Activated effector memory CD4-positive, alpha-beta T cell treated with anti-CD3 and anti-CD28 coated beads, Interleukin-2, amount 50 U/mL, for 16 hours (primary cell): ENCODE measurements at regions not wholly inside any gene's neighbourhood (a gene's known extent, or its start where the extent isn't known, plus 50 kb on each side); places are given as distances from the start of the nearest gene placed in this dataset.

Experiments
- DNase-seq: peaks from one replicate; pipeline ENCODE4 v3.0.0-alpha.2; 2020

DNA sequence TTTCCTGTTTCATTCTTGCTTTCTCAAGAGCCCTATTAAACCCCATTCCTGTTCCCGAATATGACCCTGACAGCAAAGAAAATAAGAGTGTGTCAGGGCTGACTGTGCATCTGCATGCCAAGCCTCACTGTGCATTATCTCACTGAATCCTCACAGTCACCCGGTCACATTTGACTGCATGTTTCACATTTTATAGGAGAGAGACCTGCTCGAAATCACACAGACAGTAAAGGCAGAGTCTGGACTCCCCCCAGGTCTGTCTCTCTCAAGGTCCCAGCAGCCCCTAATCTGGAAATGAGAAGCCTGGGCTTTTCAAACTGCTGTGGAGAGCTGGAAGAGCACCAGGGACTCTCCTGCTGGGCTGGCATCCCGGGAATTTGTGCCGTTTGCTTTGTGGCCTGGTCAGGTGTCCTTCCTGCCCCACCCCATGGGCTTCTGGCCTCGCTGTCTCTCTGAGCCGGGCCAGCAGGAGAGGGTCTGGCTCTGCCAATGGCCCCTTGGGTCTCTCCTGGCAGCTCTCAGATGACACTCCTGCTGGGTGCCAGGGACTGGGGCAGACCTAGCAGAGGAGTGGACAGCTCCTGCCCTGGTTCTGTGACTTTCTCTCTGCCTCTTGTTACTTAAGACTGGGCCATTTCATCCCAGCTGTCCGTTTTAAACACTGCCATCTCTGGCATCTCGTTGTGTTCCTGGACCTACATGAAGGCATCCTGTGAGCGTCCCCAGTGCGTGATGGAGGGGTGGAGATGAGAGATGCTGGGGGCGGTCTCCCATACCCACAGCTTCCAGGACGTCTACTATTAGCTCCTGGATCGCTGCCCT, 173.6 kb downstream of the ARHGAP12 start:
- no peak for DNase-seq

DNA sequence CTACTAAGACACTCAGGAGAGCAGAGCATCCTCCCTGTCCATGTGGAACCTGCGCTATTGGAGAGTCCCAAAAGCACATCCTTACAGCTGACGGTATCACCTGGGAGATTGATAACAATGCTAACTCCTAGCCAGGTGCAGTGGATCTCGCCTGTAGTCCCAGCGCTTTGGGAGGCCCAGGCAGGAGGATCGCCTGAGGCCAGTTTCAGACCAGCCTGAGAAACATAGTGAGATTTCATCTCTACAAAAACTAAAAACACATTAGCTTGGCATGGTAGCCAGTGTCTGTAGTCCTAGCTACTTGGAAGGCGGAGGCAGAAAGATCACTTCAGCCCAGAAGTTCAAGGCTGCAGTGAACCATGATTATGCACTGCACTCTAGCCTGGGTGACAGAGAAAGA, 174.9 kb downstream of the ARHGAP12 start:
- no peak for DNase-seq

DNA sequence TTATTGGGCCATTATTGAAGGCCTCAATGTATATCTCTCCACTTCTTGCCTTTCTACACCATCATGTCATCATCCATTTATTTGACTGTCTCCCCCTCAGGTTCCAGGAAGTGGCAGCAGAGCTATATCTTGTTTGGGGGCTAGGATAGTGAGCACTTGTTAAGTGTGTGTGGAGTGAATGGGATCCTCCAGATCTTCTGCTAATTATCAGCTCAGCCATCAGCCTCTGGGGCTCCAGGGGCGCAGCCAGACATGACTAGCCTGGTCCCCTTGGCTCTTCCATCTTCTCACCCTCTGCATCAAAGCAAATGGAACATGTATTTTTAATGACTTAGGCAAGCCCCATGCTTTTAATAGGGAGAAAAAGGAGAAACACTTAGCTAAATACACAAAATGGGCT, 176.5 kb downstream of the ARHGAP12 start:
- no peak for DNase-seq

DNA sequence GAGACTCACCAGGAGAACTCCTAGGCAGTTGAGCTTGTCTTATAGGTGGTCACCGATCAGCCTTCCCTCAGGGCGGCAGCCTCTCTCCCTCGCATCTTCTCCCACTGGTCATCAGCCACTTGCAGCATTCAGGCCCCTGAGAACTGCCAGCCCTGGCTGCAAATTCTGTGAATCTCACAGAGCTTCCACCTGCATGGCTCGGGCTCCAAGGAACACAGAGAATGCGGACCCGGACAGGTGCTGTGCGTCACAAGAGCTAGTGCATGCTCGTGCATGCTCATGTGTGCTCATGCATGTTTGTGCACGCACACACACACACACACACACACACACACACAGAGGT, 176.9 kb downstream of the ARHGAP12 start:
- no peak for DNase-seq

- DNase-seq: no peak
These were observed 177.4 kb downstream of the ARHGAP12 start for GRCh38 chr10:31751051-31751737.

- no peak for DNase-seq
These were observed 178.4 kb downstream of the ARHGAP12 start for GRCh38 chr10:31749981-31750840.

GRCh38 chr10:31749301-31749700, 179.3 kb downstream of the ARHGAP12 start:
- DNase-seq: no peak

DNA sequence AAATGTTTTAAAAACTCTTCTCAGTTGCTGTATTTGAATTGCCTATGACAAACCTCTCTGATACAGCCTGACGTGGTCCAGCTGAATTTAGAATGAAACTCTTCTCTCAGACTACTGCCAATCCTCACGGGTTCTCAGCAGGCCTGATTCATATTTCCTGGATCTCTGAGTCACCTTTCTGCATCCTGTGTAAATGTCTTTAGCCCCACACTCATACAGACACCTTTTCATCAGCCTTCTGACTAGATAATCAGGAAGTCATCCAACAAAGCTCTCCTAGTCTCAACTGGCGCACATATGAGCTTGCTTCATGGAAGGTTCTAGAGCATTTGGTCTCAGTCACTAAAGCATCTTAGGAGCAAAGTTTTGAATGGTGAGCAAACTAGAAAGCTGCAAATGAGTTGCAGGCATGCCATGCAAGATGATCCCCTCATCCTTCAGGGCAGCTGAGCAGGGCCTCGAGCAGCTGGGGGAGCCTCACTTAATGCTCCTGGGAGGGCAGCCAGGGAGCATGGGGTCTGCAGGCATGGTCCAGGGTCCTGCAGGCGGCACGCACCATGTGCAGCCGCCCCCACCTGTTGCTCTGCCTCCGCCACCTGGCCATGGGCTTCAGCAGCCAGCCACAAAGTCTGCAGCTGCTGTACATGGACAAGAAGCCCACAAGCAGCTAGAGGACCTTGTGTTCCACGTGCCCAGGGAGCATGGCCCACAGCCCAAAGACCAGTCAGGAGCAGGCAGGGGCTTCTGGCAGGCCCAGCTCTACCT, 182.8 kb downstream of the ARHGAP12 start:
- peak; percentile 71 for DNase-seq

DNA sequence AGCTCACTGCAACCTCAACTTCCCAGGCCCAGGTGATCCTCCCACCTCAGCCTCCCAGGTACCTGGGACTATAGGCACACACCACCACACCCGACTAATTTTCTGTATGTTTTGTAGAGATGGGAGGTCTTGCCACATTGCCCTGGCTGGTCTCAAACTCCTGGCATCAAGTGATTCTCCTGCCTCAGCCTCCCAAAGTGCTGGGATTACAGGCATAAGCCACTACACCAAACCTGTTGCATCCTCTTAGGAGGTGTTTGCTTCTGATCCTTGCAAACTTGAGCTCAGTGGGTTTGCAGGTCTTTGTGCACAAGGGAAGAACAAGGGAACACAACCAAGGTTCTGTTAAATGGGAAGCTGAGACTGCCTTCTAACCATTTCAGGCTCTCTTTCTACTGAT, 184.6 kb downstream of the ARHGAP12 start:
- DNase-seq: no peak

DNA sequence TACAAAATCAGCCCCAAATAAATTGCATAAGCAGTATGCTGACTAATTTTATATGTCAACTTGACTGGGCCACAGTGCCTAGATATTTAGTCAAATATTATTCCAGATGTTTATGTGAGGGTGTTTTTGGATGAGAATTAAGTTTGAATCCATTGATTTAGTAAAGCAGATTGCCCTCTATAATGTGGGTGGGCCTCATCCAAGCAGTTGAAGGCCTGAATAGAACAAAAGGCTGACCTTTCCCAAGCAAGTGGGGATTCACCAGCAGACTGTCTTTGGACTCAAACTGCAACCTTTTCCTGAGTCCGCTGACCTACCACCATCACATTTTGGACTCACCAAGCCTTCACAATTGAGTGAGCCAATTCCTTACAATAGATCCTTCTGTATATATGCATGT, 186.4 kb downstream of the ARHGAP12 start:
- DNase-seq: no peak

DNA sequence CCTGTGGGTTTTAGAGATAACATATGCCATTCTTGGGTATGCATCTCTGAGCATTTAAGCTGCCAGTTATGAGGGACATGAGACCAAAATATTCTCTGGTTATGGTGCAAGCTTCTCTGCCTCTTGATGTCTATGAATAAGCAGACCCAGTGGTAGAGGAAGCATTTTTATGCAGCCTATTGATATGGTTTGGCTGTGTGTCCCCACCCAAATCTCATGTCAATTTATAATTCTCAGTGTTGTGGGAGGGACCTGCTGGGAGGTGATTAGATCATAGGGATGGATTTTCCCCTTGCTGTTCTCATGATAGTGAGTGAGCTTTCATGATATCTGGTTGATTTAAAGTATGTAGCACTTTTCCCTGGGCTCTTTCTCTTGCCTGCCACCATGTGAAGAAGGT, 187.2 kb downstream of the ARHGAP12 start:
- no peak for DNase-seq

DNA sequence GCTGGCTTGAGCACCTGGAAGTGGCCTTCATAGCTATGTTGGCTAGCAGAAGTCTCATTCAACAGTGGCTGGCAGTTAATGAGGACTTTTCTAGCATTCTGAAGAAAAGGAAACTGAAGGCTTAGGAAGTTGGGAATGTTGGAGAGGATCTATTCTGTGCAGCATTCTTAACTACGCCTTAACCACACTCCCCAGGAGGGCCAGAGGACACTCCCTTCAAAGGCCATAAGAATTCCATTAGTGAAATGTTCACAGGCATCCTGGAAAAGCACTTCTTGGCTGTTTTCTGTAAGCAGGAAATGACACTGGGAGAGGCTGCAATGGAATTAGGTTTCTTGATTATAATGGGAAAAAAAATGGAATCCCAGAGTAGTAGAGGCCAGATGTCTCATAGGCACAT, 188.9 kb downstream of the ARHGAP12 start:
- DNase-seq: no peak

GRCh38 chr10:31739146-31739545, 189.5 kb downstream of the ARHGAP12 start:
- DNase-seq: no peak

DNA sequence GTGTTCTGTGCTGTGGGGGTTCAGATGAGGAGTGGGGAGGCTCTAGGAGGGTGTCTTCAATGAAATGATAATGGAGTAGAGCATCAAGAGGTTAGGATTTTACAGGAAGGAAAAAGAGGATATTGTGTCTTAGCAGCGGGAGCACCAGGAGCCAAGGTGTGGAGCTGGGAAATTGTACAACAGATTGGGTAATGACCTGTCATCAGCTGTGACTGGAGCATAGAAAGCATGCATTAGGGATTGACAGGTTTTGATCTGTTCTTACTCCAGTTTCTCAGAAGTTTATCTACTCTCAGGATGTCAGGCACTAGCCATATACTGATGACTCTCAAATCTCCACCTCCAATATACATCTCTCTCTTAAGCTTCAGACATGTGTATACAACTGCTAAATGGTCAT, 196.9 kb downstream of the ARHGAP12 start:
- no peak for DNase-seq

DNA sequence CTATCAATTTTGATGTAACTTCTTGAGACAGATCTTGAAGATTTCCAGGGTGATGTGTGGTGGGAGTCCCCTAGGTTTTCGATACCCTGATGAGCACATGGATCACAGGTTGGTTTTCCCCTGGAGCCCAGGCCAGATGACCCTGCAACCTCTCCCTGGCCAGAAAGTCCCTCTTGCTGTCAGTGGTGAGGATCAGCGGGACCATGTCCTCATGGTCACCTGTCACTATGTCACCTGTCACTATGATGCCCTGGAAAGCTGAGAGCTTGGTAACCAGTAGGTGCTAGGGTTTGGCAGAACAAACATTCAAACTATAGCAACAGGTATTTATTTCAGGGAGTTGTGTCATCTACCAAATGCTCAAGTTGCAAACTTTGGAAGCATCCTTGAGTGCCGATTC, 197.9 kb downstream of the ARHGAP12 start:
- DNase-seq: no peak

GRCh38 chr10:31728698-31729224, 199.9 kb downstream of the ARHGAP12 start:
- DNase-seq: no peak

GRCh38 chr10:31725436-31725835, 203.2 kb downstream of the ARHGAP12 start:
- no peak for DNase-seq

DNA sequence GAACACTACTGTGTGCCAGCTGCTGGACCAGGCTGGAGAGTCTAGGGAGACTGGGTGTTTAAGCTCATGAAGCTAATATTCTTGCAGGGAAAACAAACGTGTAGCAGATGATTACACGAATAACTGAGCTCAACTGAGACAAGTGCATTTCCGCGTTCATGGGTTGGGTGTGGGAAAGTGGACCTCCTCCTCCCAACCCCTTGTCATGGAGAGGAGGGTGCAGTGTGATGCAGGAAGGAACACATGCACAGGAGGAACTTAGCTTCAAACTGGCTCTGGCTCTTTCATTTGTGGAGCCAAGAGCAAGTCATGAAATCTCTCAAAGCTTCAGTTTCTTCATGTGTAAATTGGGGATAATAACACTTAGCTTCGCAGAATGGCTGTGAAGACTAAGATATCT, 204.3 kb downstream of the ARHGAP12 start:
- no peak for DNase-seq

GRCh38 chr10:31723106-31723750, 205.4 kb downstream of the ARHGAP12 start:
- no peak for DNase-seq

GRCh38 chr10:31721096-31721495, 207.5 kb downstream of the ARHGAP12 start:
- no peak for DNase-seq

GRCh38 chr10:31720546-31720945, 208.1 kb downstream of the ARHGAP12 start:
- DNase-seq: no peak

DNA sequence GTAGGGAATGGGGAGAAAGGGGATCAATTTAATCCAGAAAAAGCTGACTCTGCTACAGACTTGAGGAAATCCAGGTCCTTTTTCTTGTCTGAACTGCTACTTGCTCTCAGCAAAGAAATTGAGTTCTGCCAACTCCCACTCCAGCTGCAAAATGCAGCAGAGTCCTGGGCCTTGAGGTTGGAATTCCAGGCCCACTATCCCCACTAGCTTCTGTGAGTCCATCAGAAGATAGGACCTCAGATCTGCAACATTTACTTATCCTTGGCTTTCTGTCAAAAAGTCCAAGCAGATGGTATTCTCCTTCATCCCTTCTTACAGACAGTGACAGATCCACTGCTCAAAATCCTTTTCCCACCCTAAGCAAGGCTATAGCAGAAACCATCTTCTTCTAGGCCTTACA, 219.2 kb downstream of the ARHGAP12 start:
- no peak for DNase-seq
